ENCODE measurements at regions not wholly inside any gene's neighbourhood (a gene's known extent, or its start where the extent isn't known, plus 50 kb on each side); places are given as distances from the start of the nearest gene placed in this dataset.
A peak's percentile ranks its signal among the peaks of the same experiment; 100 is the strongest.

- H3K4me1 Mint-ChIP-seq, result no peaks in the 10 kb centered on the region
- peaks cover 14 to 41% (median 24%) of the 10 kb centered on the region in 9 donors for H3K9me3 Mint-ChIP-seq
- H3K27me3 Mint-ChIP-seq, result peaks cover 11 to 48% (median 14%) of the 10 kb centered on the region in 5 donors
- DNase-seq (no peak), ATAC-seq (no peak)
- H3K27ac Mint-ChIP-seq, result peak overlapping the region in 1 of 10 donors; percentile 58
- peaks cover 0 to 14% (median 6%) of the 10 kb centered on the region in 3 donors for H3K36me3 Mint-ChIP-seq
- POLR2A ChIA-PET, result no interaction called here
- H3K4me3 Mint-ChIP-seq, result no peak overlapping the region
Measured at GRCh38 chr11:120043328-120043945, 94.5 kb downstream of the TRIM29 start.

DNA sequence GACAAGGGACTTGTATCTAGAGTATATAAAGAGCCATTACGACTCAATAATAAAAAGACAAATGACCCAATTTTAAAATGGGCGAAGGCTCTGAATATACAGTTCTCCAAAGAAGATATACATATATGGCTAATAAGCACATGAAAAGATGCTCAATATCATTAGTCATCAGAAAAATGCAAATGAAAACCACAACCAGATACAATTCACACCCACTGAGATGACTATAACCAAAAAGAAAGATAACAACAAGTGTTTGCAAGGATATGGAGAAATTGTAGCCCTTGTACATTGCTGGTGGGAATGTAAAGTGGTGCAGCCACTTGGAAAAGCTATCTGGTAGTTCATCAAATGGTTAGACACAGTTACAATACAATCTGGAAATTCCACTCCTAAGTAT, 96.3 kb downstream of the TRIM29 start:
- Mint-ChIP-seq H3K9me3 (peaks cover 4 to 26% (median 14%) of the 10 kb centered on the region in 9 donors), H3K27me3 (peaks cover 11 to 48% (median 13%) of the 10 kb centered on the region in 5 donors), H3K36me3 (peaks cover 0 to 10% (median 0%) of the 10 kb centered on the region in 3 donors), H3K4me3 (no peak overlapping the region), H3K4me1 (no peaks in the 10 kb centered on the region), H3K27ac (no peak overlapping the region)
- POLR2A ChIA-PET, result no interaction called here
- no peak for DNase-seq
- ATAC-seq, result no peak

DNA sequence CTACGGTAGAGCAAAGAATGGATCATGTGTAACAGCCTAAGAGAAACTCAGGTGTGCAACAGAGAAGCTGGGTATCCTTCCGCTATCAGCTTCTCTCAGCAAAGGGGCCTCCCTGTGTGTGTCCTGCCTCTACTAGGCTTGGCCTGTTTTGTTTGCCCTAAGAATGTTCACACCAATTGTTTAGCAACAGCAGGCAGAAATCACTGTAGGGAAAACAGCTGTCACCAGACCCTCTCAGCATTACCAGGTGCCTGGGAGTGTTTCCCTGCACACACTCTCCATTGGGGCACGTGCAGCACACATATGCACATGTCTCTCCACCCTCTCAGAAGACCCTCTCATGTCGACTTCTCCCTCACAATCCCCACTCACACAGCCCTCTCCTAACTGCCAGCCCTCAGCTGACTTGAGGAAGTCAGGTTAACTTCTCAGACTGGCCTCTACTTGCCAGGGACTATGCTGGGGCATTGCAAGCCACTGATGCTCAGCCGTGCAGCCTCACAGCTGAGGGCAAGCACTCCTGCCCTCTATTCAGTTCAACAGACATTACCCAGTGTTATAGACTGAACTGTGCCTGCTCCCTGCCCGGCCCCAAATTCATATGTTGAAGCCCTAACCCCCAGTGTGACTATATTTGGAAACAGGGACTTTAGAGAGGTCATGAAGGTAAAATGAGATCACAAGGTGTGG, 97.6 kb downstream of the TRIM29 start:
- H3K4me3 Mint-ChIP-seq, result no peak overlapping the region
- H3K27me3 Mint-ChIP-seq, result peaks cover 11 to 48% (median 13%) of the 10 kb centered on the region in 5 donors
- ATAC-seq (no peak), DNase-seq (no peak)
- POLR2A ChIA-PET, result no interaction called here
- peaks cover 0 to 14% (median 7%) of the 10 kb centered on the region in 9 donors for H3K9me3 Mint-ChIP-seq
- H3K27ac Mint-ChIP-seq, result no peak overlapping the region
- H3K36me3 Mint-ChIP-seq, result no peaks in the 10 kb centered on the region
- no peaks in the 10 kb centered on the region for H3K4me1 Mint-ChIP-seq

GRCh38 chr11:120039039-120039438, 98.9 kb downstream of the TRIM29 start:
- Mint-ChIP-seq H3K4me3 (no peak overlapping the region), H3K27me3 (peaks cover 7 to 39% (median 11%) of the 10 kb centered on the region in 5 donors), H3K4me1 (no peaks in the 10 kb centered on the region), H3K36me3 (no peaks in the 10 kb centered on the region), H3K27ac (no peak overlapping the region), H3K9me3 (peaks cover 0 to 14% (median 4%) of the 10 kb centered on the region in 9 donors)
- POLR2A ChIA-PET, result no interaction called here
- no peak for DNase-seq
- ATAC-seq, result no peak

- POLR2A ChIA-PET, result no interaction called here
- Mint-ChIP-seq H3K27ac (no peak overlapping the region), H3K36me3 (no peaks in the 10 kb centered on the region), H3K9me3 (peaks cover 0 to 14% (median 3%) of the 10 kb centered on the region in 9 donors), H3K4me3 (no peak overlapping the region), H3K27me3 (peaks cover 5 to 34% (median 17%) of the 10 kb centered on the region in 5 donors), H3K4me1 (no peaks in the 10 kb centered on the region)
- DNase-seq (no peak), ATAC-seq (no peak)
Measured at GRCh38 chr11:120037111-120037510, 100.8 kb downstream of the TRIM29 start.

DNA sequence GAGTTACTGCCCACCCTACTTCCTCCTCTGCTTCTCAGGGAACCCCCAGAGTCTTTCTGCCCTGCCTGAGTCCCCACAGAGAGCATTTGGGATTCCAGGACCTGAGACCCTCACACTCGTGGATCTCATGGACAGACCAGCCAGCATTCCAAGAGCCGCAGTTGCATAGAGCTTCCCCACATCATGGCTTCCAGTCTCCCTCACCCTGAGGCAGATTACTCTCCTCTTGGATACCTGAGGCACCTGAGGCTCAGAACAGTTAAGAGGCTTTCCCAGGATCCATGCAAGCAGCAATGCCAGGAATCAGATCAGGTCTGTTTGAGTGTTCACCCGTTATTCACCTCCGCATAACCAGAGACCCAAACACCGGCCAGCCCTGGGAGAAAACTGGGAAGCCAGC, 102.2 kb downstream of the TRIM29 start:
- DNase-seq (no peak), ATAC-seq (no peak)
- H3K4me3 Mint-ChIP-seq, result no peak overlapping the region
- no peaks in the 10 kb centered on the region for H3K4me1 Mint-ChIP-seq
- POLR2A ChIA-PET, result no interaction called here
- no peak overlapping the region for H3K27ac Mint-ChIP-seq
- peaks cover 0 to 7% (median 2%) of the 10 kb centered on the region in 9 donors for H3K9me3 Mint-ChIP-seq
- H3K27me3 Mint-ChIP-seq, result peaks cover 5 to 35% (median 17%) of the 10 kb centered on the region in 5 donors
- no peaks in the 10 kb centered on the region for H3K36me3 Mint-ChIP-seq

DNA sequence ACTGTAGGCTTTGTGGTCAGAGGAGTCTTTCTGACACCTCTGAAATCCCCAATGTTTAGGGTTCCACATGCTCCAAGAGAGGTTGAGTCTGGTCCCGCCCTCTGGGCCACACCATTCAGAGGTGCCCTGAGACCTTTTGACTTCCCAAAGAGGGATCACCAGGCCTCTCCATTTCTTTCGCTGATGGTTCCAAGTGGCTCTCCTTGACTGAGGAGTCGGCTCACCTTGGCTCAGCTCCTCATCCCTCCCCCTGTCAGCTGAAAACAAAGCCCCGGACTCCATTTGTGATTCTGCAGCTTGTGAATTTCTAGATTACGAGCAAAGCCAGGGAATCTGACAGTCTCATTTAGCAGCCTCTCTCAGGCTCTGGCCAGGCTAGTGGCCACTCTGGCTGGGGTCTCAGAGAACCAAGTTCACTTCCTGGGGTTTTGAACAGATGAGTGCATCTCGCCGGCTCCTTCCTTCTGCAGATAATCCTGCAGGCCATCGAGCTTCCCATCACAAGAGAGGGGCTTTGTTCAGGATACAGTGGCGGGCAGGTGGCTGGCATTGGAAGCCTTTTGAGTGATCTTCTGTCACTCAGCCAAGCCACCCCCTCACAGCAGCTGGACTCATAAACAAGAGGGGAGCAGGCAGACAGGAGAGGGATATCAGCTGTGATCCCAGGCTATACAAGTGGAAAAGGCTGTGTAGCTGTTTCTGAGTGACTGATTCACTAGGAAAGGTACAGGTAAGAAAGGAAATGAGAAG, 102.9 kb downstream of the TRIM29 start:
- Mint-ChIP-seq H3K27me3 (peaks cover 2 to 28% (median 13%) of the 10 kb centered on the region in 5 donors), H3K9me3 (peaks cover 0 to 4% (median 0%) of the 10 kb centered on the region in 9 donors), H3K27ac (no peak overlapping the region), H3K36me3 (no peaks in the 10 kb centered on the region), H3K4me3 (no peak overlapping the region), H3K4me1 (no peaks in the 10 kb centered on the region)
- no peak for DNase-seq
- POLR2A ChIA-PET, result no interaction called here
- ATAC-seq, result no peak

- no peak overlapping the region for H3K4me3 Mint-ChIP-seq
- H3K9me3 Mint-ChIP-seq, result peaks cover 0 to 4% (median 0%) of the 10 kb centered on the region in 9 donors
- H3K36me3 Mint-ChIP-seq, result no peaks in the 10 kb centered on the region
- ATAC-seq, result no peak
- peaks cover 3 to 28% (median 12%) of the 10 kb centered on the region in 5 donors for H3K27me3 Mint-ChIP-seq
- no peaks in the 10 kb centered on the region for H3K4me1 Mint-ChIP-seq
- no peak for DNase-seq
- H3K27ac Mint-ChIP-seq, result no peak overlapping the region
- POLR2A ChIA-PET, result no interaction called here
Measured at GRCh38 chr11:120034176-120034875, 103.6 kb downstream of the TRIM29 start.

GRCh38 chr11:120032766-120033390, 105.0 kb downstream of the TRIM29 start:
- no peaks in the 10 kb centered on the region for H3K4me1 Mint-ChIP-seq
- peaks cover 1 to 24% (median 17%) of the 10 kb centered on the region in 5 donors for H3K27me3 Mint-ChIP-seq
- peaks cover 0 to 4% (median 0%) of the 10 kb centered on the region in 9 donors for H3K9me3 Mint-ChIP-seq
- DNase-seq (no peak), ATAC-seq (no peak)
- no peak overlapping the region for H3K27ac Mint-ChIP-seq
- POLR2A ChIA-PET, result no interaction called here
- no peaks in the 10 kb centered on the region for H3K36me3 Mint-ChIP-seq
- H3K4me3 Mint-ChIP-seq, result no peak overlapping the region

- POLR2A ChIA-PET, result no interaction called here
- Mint-ChIP-seq H3K9me3 (peaks cover 0 to 2% (median 0%) of the 10 kb centered on the region in 9 donors), H3K27ac (no peak overlapping the region), H3K36me3 (no peaks in the 10 kb centered on the region), H3K27me3 (peaks cover 0 to 30% (median 19%) of the 10 kb centered on the region in 5 donors), H3K4me1 (no peaks in the 10 kb centered on the region), H3K4me3 (no peak overlapping the region)
- ATAC-seq, result no peak
- no peak for DNase-seq
Measured at GRCh38 chr11:120031612-120032600, 106.0 kb downstream of the TRIM29 start.

DNA sequence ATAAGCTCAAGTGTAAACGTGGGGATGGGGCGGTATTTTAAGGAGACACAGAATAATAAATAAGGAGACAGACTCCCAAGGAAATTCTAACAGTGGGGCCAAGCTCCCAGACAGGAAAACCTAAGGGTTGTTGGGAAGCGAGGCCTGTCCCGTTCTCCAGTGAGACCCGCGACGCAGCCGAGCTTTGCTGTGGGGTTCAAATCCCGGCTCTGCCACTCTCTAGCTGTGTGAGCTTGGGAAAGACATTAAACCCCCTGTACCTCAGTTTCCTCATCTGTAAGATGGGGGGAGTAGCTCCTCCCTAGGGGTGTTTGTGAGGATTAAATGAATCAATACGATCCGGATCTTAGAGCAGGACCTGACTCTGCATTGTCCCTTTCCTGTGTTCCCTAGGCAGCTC, 106.8 kb downstream of the TRIM29 start:
- Mint-ChIP-seq H3K27ac (no peak overlapping the region), H3K4me1 (no peaks in the 10 kb centered on the region), H3K9me3 (no peaks in the 10 kb centered on the region), H3K4me3 (no peak overlapping the region), H3K27me3 (peaks cover 0 to 31% (median 19%) of the 10 kb centered on the region in 5 donors), H3K36me3 (no peaks in the 10 kb centered on the region)
- ATAC-seq (no peak), DNase-seq (no peak)
- POLR2A ChIA-PET, result no interaction called here

Measured in naive thymus-derived CD8-positive, alpha-beta T cell (primary cell).